Gastroesophageal sphincter (tissue), 4 donors: ENCODE measurements at regions not wholly inside any gene's neighbourhood (a gene's known extent, or its start where the extent isn't known, plus 50 kb on each side); places are given as distances from the start of the nearest gene placed in this dataset.

Source experiments
- ATAC-seq: fragments of 150-250 bp; one replicate; pipeline ENCODE4 v1.9.1; 2016; ENCODE audit warnings: mild to moderate bottlenecking, moderate library complexity
- H3K27ac ChIP-seq, 4 donors: fragments of 200-600 bp; sonication (generic) in 3 of 4; 1 replicate in 3 of 4; 2 replicates in 1 of 4; pipeline ENCODE4 v1.5.1; 2016 to 2019
- H3K27me3 ChIP-seq: fragments of 200-600 bp; sonication (generic); one replicate; pipeline ENCODE4 v1.5.1; 2019
- H3K36me3 ChIP-seq, 2 donors: fragments of 200-600 bp; sonication (generic); one replicate each; pipeline ENCODE4 v1.5.1; 2019; ENCODE audit warnings: control low read depth in 1 of 2
- H3K4me1 ChIP-seq, 3 donors: fragments of 200-600 bp; sonication (generic); 1 replicate in 2 of 3; 2 replicates in 1 of 3; pipeline ENCODE4 v1.5.1; 2016 to 2019; ENCODE audit warnings: control low read depth in 2 of 3
- H3K4me3 ChIP-seq, 2 donors: fragments of 200-600 bp; sonication (generic); one replicate each; pipeline ENCODE4 v1.5.1; 2019; ENCODE audit warnings: mild to moderate bottlenecking in 1 of 2, moderate library complexity in 1 of 2
- H3K9me3 ChIP-seq, 3 donors: fragments of 200-600 bp; sonication (generic); one replicate each; pipeline ENCODE4 v1.5.1; 2017 to 2019; ENCODE audit warnings: control low read depth in 2 of 3
- CTCF ChIP-seq, 4 experiments: fragments of 200-600 bp in 2 of 4; fragments of 450-650 bp in 2 of 4; sonication (generic) in 1 of 4; IDR thresholded peaks; one replicate each; pipeline ENCODE4 v1.5.1; 2017 to 2019; ENCODE audit warnings: antibody characterized with exemption in 4 of 4, mild to moderate bottlenecking in 2 of 4, moderate library complexity in 2 of 4
- EP300 ChIP-seq: sonication (generic); formaldehyde crosslinking; IDR thresholded peaks from one replicate; pipeline ENCODE4 v1.6.1; 2017; ENCODE audit warnings: antibody characterized with exemption, mild to moderate bottlenecking
- POLR2A ChIP-seq, 2 donors: fragments of 450-650 bp; IDR thresholded peaks; one replicate each; pipeline ENCODE4 v1.6.1; 2017; ENCODE audit warnings: antibody characterized with exemption in 2 of 2, mild to moderate bottlenecking in 2 of 2, moderate library complexity in 1 of 2
- POLR2AphosphoS5 ChIP-seq: sonication (generic); formaldehyde crosslinking; IDR thresholded peaks from one replicate; pipeline ENCODE4 v1.6.1; 2017; ENCODE audit warnings: antibody characterized with exemption
- WGBS, 2 donors: methylation state at CpG; one replicate each; pipeline ENCODE4 v1.1.5; 2018; ENCODE audit warnings: low coverage in 1 of 2; 5-methylcytosine and 5-hydroxymethylcytosine counted together

GRCh38 chr18:39406941-39407340 is 1841.3 kb upstream of the CELF4 start:
- Histone ChIP-seq H3K4me3 (no peak overlapping the region), H3K27me3 (no peaks in the 10 kb centered on the region), H3K27ac (no peak overlapping the region), H3K9me3 (no peaks in the 10 kb centered on the region), H3K4me1 (no peaks in the 10 kb centered on the region), H3K36me3 (no peaks in the 10 kb centered on the region)
- ATAC-seq, result no peak
- TF ChIP-seq POLR2AphosphoS5 (no peak), POLR2A (IDR thresholded peaks at IDR 0.05) (no peak), EP300 (no peak), CTCF (IDR thresholded peaks at IDR 0.05) (no peak)
- 90 to 92% methylated on average over 3 of the region's 3 CpGs for WGBS, 2 donors

GRCh38 chr18:39403121-39403520 is 1837.5 kb upstream of the CELF4 start:
- H3K36me3 ChIP-seq, result no peaks in the 10 kb centered on the region
- no peak overlapping the region for H3K4me3 ChIP-seq
- H3K4me1 ChIP-seq, result no peaks in the 10 kb centered on the region
- no peak for ATAC-seq
- no peak for TF ChIP-seq POLR2A (IDR thresholded peaks at IDR 0.05)
- TF ChIP-seq POLR2AphosphoS5, result no peak
- no peak for TF ChIP-seq CTCF (IDR thresholded peaks at IDR 0.05)
- no peak for TF ChIP-seq EP300
- 17 to 45% methylated on average over 2 of the region's 2 CpGs for whole genome bisulfite sequencing, 2 donors
- no peaks in the 10 kb centered on the region for H3K27me3 ChIP-seq
- no peaks in the 10 kb centered on the region for H3K9me3 ChIP-seq
- no peak overlapping the region for H3K27ac ChIP-seq

- no peaks in the 10 kb centered on the region for H3K36me3 ChIP-seq
- H3K4me3 ChIP-seq, result no peak overlapping the region
- peaks cover 0 to 12% (median 0%) of the 10 kb centered on the region in 3 donors for H3K9me3 ChIP-seq
- TF ChIP-seq EP300 (no peak), CTCF (IDR thresholded peaks at IDR 0.05) (no peak), POLR2A (IDR thresholded peaks at IDR 0.05) (no peak), POLR2AphosphoS5 (no peak)
- H3K27ac ChIP-seq, result no peak overlapping the region
- H3K27me3 ChIP-seq, result no peaks in the 10 kb centered on the region
- no peaks in the 10 kb centered on the region for H3K4me1 ChIP-seq
- WGBS, 2 donors, result 83 to 87% methylated on average over 1 of the region's 1 CpG
- ATAC-seq, result no peak
Observed at GRCh38 chr18:39399662-39400061, 1834.1 kb upstream of the CELF4 start.

- ATAC-seq, result no peak
- no peak overlapping the region for H3K27ac ChIP-seq
- no peak overlapping the region for H3K4me3 ChIP-seq
- H3K4me1 ChIP-seq, result no peaks in the 10 kb centered on the region
- WGBS, 2 donors, result 88 to 100% methylated on average over 1 of the region's 1 CpG
- TF ChIP-seq POLR2AphosphoS5 (no peak), EP300 (no peak), POLR2A (IDR thresholded peaks at IDR 0.05) (no peak), CTCF (IDR thresholded peaks at IDR 0.05) (no peak)
- H3K9me3 ChIP-seq, result peaks cover 0 to 14% (median 0%) of the 10 kb centered on the region in 3 donors
- H3K36me3 ChIP-seq, result no peaks in the 10 kb centered on the region
- H3K27me3 ChIP-seq, result no peaks in the 10 kb centered on the region
Observed at GRCh38 chr18:39396168-39396567, 1830.6 kb upstream of the CELF4 start.

GRCh38 chr18:39389800-39390379 is 1824.3 kb upstream of the CELF4 start:
- Histone ChIP-seq H3K27me3 (no peaks in the 10 kb centered on the region), H3K4me3 (no peak overlapping the region), H3K27ac (no peak overlapping the region), H3K4me1 (no peaks in the 10 kb centered on the region), H3K9me3 (peaks cover 0 to 8% (median 0%) of the 10 kb centered on the region in 3 donors), H3K36me3 (no peaks in the 10 kb centered on the region)
- ATAC-seq, result no peak
- TF ChIP-seq CTCF (IDR thresholded peaks at IDR 0.05) (no peak), EP300 (no peak), POLR2A (IDR thresholded peaks at IDR 0.05) (no peak), POLR2AphosphoS5 (no peak)
- WGBS, 2 donors, result 80% methylated on average over 1 of the region's 6 CpGs; no CpG with 5 or more reads in 1 of the 2 donors
